H1 (cell line): ENCODE measurements at regions not wholly inside any gene's neighbourhood (a gene's known extent, or its start where the extent isn't known, plus 50 kb on each side); places are given as distances from the start of the nearest gene placed in this dataset.

Experiments used
- ASH2L ChIP-seq: fragments of 200-600, 300-600 bp; sonication (generic); IDR thresholded peaks from one replicate; pipeline ENCODE4 v1.7.1; 2017; ENCODE audit warnings: low read length
- EGR1 ChIP-seq: IDR thresholded peaks from 2 replicates; pipeline ENCODE4 v1.6.1; 2011; ENCODE audit warnings: low read depth, low read length, borderline replicate concordance
- POLR2A ChIP-seq, 2 experiments: IDR thresholded peaks; 1 replicate in 1 of 2; 2 replicates in 1 of 2; pipeline ENCODE4 v1.6.1; 2011; ENCODE audit warnings: low read depth in 2 of 2, low read length in 2 of 2, mild to moderate bottlenecking in 2 of 2; ENCODE audit errors: control extremely low read depth in 1 of 2
- RAD21 ChIP-seq, 2 experiments: IDR thresholded peaks in 1 of 2; conservative IDR thresholded peaks in 1 of 2; 2 replicates each; pipeline ENCODE4 v1.6.1; 2011; ENCODE audit warnings: low read depth in 2 of 2, low read length in 2 of 2, improper control_type of control experiment in 1 of 2, inconsistent platforms in 1 of 2, mild to moderate bottlenecking in 1 of 2, moderate library complexity in 1 of 2
- RXRA ChIP-seq: IDR thresholded peaks from 2 replicates; pipeline ENCODE4 v1.6.1; 2011; ENCODE audit warnings: low read depth, mild to moderate bottlenecking, low read length, moderate library complexity; ENCODE audit not compliant: insufficient read depth
- SP2 ChIP-seq: IDR thresholded peaks from 2 replicates; pipeline ENCODE4 v1.6.1; 2012; ENCODE audit warnings: mild to moderate bottlenecking, low read length, inconsistent platforms
- TF ChIP-seq, protein P1 (sequence below), 3 experiments: IDR thresholded peaks; 1 replicate in 2 of 3; 2 replicates in 1 of 3; pipeline versions ENCODE4 v1.5.1 to v1.6.1; 2011; ENCODE audit warnings: low read length in 3 of 3, mild to moderate bottlenecking in 3 of 3, inconsistent platforms in 2 of 3, low read depth in 1 of 3, moderate library complexity in 1 of 3; ENCODE audit not compliant: insufficient read depth in 1 of 3; ENCODE audit errors: control extremely low read depth in 1 of 3

GRCh38 chr2:41958775-41959174 is 89.0 kb upstream of the PKDCC start:
- TF ChIP-seq SP2 = no peak
- no peak for TF ChIP-seq EGR1
- no peak for TF ChIP-seq RAD21 (IDR thresholded peaks at IDR 0.05 in 1 of 2, conservative IDR thresholded peaks at IDR 0.05 in 1 of 2; ENCODE audit: low read depth in 2 of 2, low read length in 2 of 2)
- TF ChIP-seq, protein P1, sequence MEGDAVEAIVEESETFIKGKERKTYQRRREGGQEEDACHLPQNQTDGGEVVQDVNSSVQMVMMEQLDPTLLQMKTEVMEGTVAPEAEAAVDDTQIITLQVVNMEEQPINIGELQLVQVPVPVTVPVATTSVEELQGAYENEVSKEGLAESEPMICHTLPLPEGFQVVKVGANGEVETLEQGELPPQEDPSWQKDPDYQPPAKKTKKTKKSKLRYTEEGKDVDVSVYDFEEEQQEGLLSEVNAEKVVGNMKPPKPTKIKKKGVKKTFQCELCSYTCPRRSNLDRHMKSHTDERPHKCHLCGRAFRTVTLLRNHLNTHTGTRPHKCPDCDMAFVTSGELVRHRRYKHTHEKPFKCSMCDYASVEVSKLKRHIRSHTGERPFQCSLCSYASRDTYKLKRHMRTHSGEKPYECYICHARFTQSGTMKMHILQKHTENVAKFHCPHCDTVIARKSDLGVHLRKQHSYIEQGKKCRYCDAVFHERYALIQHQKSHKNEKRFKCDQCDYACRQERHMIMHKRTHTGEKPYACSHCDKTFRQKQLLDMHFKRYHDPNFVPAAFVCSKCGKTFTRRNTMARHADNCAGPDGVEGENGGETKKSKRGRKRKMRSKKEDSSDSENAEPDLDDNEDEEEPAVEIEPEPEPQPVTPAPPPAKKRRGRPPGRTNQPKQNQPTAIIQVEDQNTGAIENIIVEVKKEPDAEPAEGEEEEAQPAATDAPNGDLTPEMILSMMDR (IDR thresholded peaks at IDR 0.05; ENCODE audit: control extremely low read depth in 1 of 3, insufficient read depth in 1 of 3, low read depth in 1 of 3, low read length in 3 of 3) = no peak
- TF ChIP-seq POLR2A (IDR thresholded peaks at IDR 0.05; ENCODE audit: control extremely low read depth in 1 of 2, low read depth in 2 of 2, low read length in 2 of 2) = no peak
- no peak for TF ChIP-seq ASH2L
- TF ChIP-seq RXRA = no peak
